ENCODE measurements at regions not wholly inside any gene's neighbourhood (a gene's known extent, or its start where the extent isn't known, plus 50 kb on each side); places are given as distances from the start of the nearest gene placed in this dataset.
A peak's percentile ranks its signal among the peaks of the same experiment; 100 is the strongest.

GRCh38 chr13:59441596-59442280 is 722.0 kb downstream of the DIAPH3 start:
- intact Hi-C loops (cut with DNase I), result no loop called here
- DNase-seq (no peak), ATAC-seq (peak in 1 of 2 donors; percentile 15)
- no peak for TF ChIP-seq CTCF (IDR thresholded peaks at IDR 0.05)
- Histone ChIP-seq H3K27me3 (ENCODE audit: low read depth) (no peaks in the 10 kb centered on the region), H3K27ac (no peak overlapping the region), H3K9me3 (no peaks in the 10 kb centered on the region), H3K36me3 (no peaks in the 10 kb centered on the region), H3K4me3 (no peak overlapping the region), H3K4me1 (no peaks in the 10 kb centered on the region)

- Histone ChIP-seq H3K9me3 (no peaks in the 10 kb centered on the region), H3K27me3 (ENCODE audit: low read depth) (no peaks in the 10 kb centered on the region), H3K4me3 (no peak overlapping the region), H3K4me1 (no peaks in the 10 kb centered on the region), H3K36me3 (no peaks in the 10 kb centered on the region), H3K27ac (no peak overlapping the region)
- TF ChIP-seq CTCF (IDR thresholded peaks at IDR 0.05), result no peak
- intact Hi-C loops (cut with DNase I), result no loop called here
- ATAC-seq (no peak), DNase-seq (no peak)
Measured at GRCh38 chr13:59442461-59442860, 721.3 kb downstream of the DIAPH3 start.

- Histone ChIP-seq H3K4me1 (no peaks in the 10 kb centered on the region), H3K27ac (no peak overlapping the region), H3K36me3 (no peaks in the 10 kb centered on the region), H3K9me3 (no peaks in the 10 kb centered on the region), H3K27me3 (ENCODE audit: low read depth) (no peaks in the 10 kb centered on the region), H3K4me3 (no peak overlapping the region)
- DNase-seq, result no peak
- no peak for TF ChIP-seq CTCF (IDR thresholded peaks at IDR 0.05)
- intact Hi-C loops (cut with DNase I), result no loop called here
- no peak for ATAC-seq
Measured at GRCh38 chr13:59442944-59443486, 720.7 kb downstream of the DIAPH3 start.

GRCh38 chr13:59444210-59444857 is 719.4 kb downstream of the DIAPH3 start:
- no peak for TF ChIP-seq CTCF (IDR thresholded peaks at IDR 0.05)
- Histone ChIP-seq H3K27me3 (ENCODE audit: low read depth) (no peaks in the 10 kb centered on the region), H3K27ac (no peak overlapping the region), H3K9me3 (no peaks in the 10 kb centered on the region), H3K4me1 (no peaks in the 10 kb centered on the region), H3K36me3 (no peaks in the 10 kb centered on the region), H3K4me3 (no peak overlapping the region)
- no peak for ATAC-seq
- DNase-seq, result no peak
- intact Hi-C loops (cut with DNase I), result no loop called here

- no peak for ATAC-seq
- H3K27ac ChIP-seq, result no peak overlapping the region
- DNase-seq, result no peak
- intact Hi-C loops (cut with DNase I), result no loop called here
- no peaks in the 10 kb centered on the region for H3K36me3 ChIP-seq
- no peak overlapping the region for H3K4me3 ChIP-seq
- TF ChIP-seq CTCF (IDR thresholded peaks at IDR 0.05), result no peak
- H3K4me1 ChIP-seq, result no peaks in the 10 kb centered on the region
- H3K27me3 ChIP-seq (ENCODE audit: low read depth), result no peaks in the 10 kb centered on the region
- H3K9me3 ChIP-seq, result no peaks in the 10 kb centered on the region
Measured at GRCh38 chr13:59445812-59446211, 717.9 kb downstream of the DIAPH3 start.
